MM.1S (cell line): ENCODE measurements at regions not wholly inside any gene's neighbourhood (a gene's known extent, or its start where the extent isn't known, plus 50 kb on each side); places are given as distances from the start of the nearest gene placed in this dataset.

Experiments
- DNase-seq: peaks from one replicate; pipeline ENCODE4 v3.0.0-alpha.2; 2015
- H2AFZ ChIP-seq: fragments of 300-600 bp; sonication (generic); 2 replicates; pipeline ENCODE4 v1.6.0; 2016; ENCODE audit warnings: antibody characterized with exemption, low read length
- H3F3A ChIP-seq: fragments of 300-600 bp; sonication (generic); 2 replicates; pipeline ENCODE4 v1.6.1; 2016; ENCODE audit warnings: mild to moderate bottlenecking, antibody characterized with exemption, low read length, moderate library complexity, mixed read lengths; ENCODE audit not compliant: insufficient read depth
- H3K27ac ChIP-seq: fragments of 300-600 bp; sonication (generic); 2 replicates; pipeline ENCODE4 v1.5.1; 2016; ENCODE audit warnings: mild to moderate bottlenecking, low read length
- H3K27me3 ChIP-seq: fragments of 300-600 bp; sonication (generic); replicated peaks from 2 replicates; pipeline ENCODE4 v1.6.0; 2016; ENCODE audit warnings: low read length; ENCODE audit not compliant: insufficient read depth
- H3K36me3 ChIP-seq: fragments of 300-600 bp; sonication (generic); replicated peaks from 2 replicates; pipeline ENCODE4 v1.6.1; 2016; ENCODE audit warnings: mild to moderate bottlenecking, low read length, mixed read lengths; ENCODE audit not compliant: insufficient read depth
- H3K4me1 ChIP-seq: fragments of 300-600 bp; sonication (generic); 2 replicates; pipeline ENCODE4 v1.6.1; 2016; ENCODE audit warnings: low read length, mixed read lengths
- H3K4me2 ChIP-seq: fragments of 300-600 bp; sonication (generic); 2 replicates; pipeline ENCODE4 v1.6.0; 2016; ENCODE audit warnings: low read depth, low read length
- H3K4me3 ChIP-seq: fragments of 300-600 bp; sonication (generic); 2 replicates; pipeline ENCODE4 v1.5.1; 2016; ENCODE audit warnings: low read length, mixed read lengths
- H3K79me2 ChIP-seq: fragments of 300-600 bp; sonication (generic); 2 replicates; pipeline ENCODE4 v1.6.1; 2016; ENCODE audit warnings: mixed run types, low read length, mixed read lengths
- H3K9ac ChIP-seq: fragments of 300-600 bp; sonication (generic); 2 replicates; pipeline ENCODE4 v1.6.1; 2016; ENCODE audit warnings: low read length, mixed read lengths
- H3K9me2 ChIP-seq: fragments of 300-600 bp; sonication (generic); replicated peaks from 2 replicates; pipeline ENCODE4 v1.6.1; 2016; ENCODE audit warnings: mild to moderate bottlenecking, low read length, mixed read lengths; ENCODE audit not compliant: insufficient read depth
- H3K9me3 ChIP-seq: fragments of 300-600 bp; sonication (generic); replicated peaks from 2 replicates; pipeline ENCODE4 v1.6.1; 2016; ENCODE audit warnings: mild to moderate bottlenecking, low read length, mixed read lengths; ENCODE audit not compliant: insufficient read depth
- H4K20me1 ChIP-seq: fragments of 300-600 bp; sonication (generic); 2 replicates; pipeline ENCODE4 v1.6.1; 2016; ENCODE audit warnings: mild to moderate bottlenecking, low read length, moderate library complexity, mixed read lengths; ENCODE audit not compliant: insufficient read depth
- EZH2 ChIP-seq: fragments of 300-600 bp; sonication (generic); optimal IDR thresholded peaks from 2 replicates; pipeline ENCODE3; 2017; ENCODE audit warnings: low read depth, mild to moderate bottlenecking, antibody characterized with exemption, low read length, mixed read lengths
- EZH2phosphoT487 ChIP-seq: fragments of 300-600 bp; sonication (generic); IDR thresholded peaks from 2 replicates; pipeline ENCODE4 v1.6.1; 2018; ENCODE audit warnings: antibody characterized with exemption, low read length
- TF ChIP-seq, protein P1 (sequence below): fragments of 300-600 bp; sonication (generic); IDR thresholded peaks from 2 replicates; pipeline ENCODE4 v1.5.1; 2016; ENCODE audit warnings: antibody characterized with exemption, low read length, mixed read lengths

DNA sequence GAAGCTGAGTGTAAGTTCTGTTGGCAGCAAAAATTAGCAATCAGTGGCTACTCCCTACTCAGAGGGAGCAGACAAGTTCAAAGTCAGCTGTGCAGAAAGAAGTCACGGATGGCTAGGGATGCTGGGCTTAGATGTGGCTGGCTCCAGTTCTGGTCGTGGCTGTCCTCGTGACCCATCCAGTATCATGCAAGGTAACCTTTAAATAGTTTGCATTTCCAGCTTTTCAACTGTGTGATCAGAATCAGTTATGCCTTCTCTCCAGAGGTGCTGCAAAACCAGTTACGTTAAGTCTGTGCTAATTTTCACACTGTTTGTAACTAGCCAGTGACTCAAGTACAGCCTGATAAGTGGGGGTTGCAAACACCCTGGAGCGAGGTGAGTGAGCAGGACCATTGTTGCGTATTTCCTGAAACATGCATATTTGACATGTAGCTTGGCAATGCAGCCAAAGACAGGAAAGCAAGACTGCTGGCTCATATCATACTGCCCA lies 302.4 kb downstream of the ATPSCKMT start:
- DNase-seq, result no peak
- no peaks in the 10 kb centered on the region for H3K36me3 ChIP-seq
- H3K4me2 ChIP-seq, result no peak overlapping the region
- H4K20me1 ChIP-seq, result no peaks in the 10 kb centered on the region
- no peak for TF ChIP-seq EZH2
- TF ChIP-seq EZH2phosphoT487, result no peak
- TF ChIP-seq, protein P1, sequence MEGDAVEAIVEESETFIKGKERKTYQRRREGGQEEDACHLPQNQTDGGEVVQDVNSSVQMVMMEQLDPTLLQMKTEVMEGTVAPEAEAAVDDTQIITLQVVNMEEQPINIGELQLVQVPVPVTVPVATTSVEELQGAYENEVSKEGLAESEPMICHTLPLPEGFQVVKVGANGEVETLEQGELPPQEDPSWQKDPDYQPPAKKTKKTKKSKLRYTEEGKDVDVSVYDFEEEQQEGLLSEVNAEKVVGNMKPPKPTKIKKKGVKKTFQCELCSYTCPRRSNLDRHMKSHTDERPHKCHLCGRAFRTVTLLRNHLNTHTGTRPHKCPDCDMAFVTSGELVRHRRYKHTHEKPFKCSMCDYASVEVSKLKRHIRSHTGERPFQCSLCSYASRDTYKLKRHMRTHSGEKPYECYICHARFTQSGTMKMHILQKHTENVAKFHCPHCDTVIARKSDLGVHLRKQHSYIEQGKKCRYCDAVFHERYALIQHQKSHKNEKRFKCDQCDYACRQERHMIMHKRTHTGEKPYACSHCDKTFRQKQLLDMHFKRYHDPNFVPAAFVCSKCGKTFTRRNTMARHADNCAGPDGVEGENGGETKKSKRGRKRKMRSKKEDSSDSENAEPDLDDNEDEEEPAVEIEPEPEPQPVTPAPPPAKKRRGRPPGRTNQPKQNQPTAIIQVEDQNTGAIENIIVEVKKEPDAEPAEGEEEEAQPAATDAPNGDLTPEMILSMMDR, result no peak
- no peaks in the 10 kb centered on the region for H3K9me3 ChIP-seq
- H3K27me3 ChIP-seq, result no peaks in the 10 kb centered on the region
- no peak overlapping the region for H2AFZ ChIP-seq
- no peaks in the 10 kb centered on the region for H3F3A ChIP-seq
- no peaks in the 10 kb centered on the region for H3K4me1 ChIP-seq
- H3K9me2 ChIP-seq, result no peaks in the 10 kb centered on the region
- H3K79me2 ChIP-seq, result no peaks in the 10 kb centered on the region
- no peak overlapping the region for H3K9ac ChIP-seq
- H3K27ac ChIP-seq, result no peak overlapping the region
- no peak overlapping the region for H3K4me3 ChIP-seq

DNA sequence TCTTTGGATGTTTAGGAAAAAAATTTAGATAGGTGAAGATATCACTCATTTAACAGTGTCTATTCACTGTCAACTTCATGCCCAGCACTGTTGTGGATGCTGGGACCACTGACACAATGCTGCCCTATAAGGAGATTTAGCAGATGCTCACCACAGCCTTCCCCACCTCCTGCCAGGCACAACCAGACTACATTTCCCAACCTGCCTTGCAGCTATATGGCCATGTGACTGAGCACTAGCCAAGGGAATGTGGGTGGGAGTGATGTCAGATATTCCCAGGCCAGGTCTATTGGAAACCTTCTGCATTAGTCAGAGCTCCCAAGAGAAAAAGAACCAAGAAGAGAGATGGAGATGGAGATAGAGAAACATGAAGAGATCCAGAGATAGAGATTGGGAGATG lies 302.6 kb upstream of the TAS2R1 start:
- H3K4me2 ChIP-seq, result no peak overlapping the region
- TF ChIP-seq EZH2phosphoT487 (no peak), EZH2 (no peak)
- TF ChIP-seq, protein P1, result no peak
- no peak overlapping the region for H3K27ac ChIP-seq
- H2AFZ ChIP-seq, result no peak overlapping the region
- H3K27me3 ChIP-seq, result no peaks in the 10 kb centered on the region
- no peak overlapping the region for H3K4me3 ChIP-seq
- no peaks in the 10 kb centered on the region for H3K4me1 ChIP-seq
- H3K9ac ChIP-seq, result no peak overlapping the region
- H3K36me3 ChIP-seq, result no peaks in the 10 kb centered on the region
- H4K20me1 ChIP-seq, result no peaks in the 10 kb centered on the region
- no peak for DNase-seq
- no peaks in the 10 kb centered on the region for H3K79me2 ChIP-seq
- H3K9me3 ChIP-seq, result no peaks in the 10 kb centered on the region
- H3F3A ChIP-seq, result no peaks in the 10 kb centered on the region
- H3K9me2 ChIP-seq, result no peaks in the 10 kb centered on the region

- no peak for DNase-seq
- Histone ChIP-seq H2AFZ (no peak overlapping the region), H3K9me2 (no peaks in the 10 kb centered on the region), H4K20me1 (no peaks in the 10 kb centered on the region), H3F3A (no peaks in the 10 kb centered on the region), H3K79me2 (no peaks in the 10 kb centered on the region), H3K9ac (no peak overlapping the region), H3K4me1 (no peaks in the 10 kb centered on the region), H3K9me3 (no peaks in the 10 kb centered on the region), H3K4me2 (no peak overlapping the region), H3K36me3 (no peaks in the 10 kb centered on the region), H3K27me3 (no peaks in the 10 kb centered on the region), H3K4me3 (no peak overlapping the region), H3K27ac (no peak overlapping the region)
- TF ChIP-seq EZH2phosphoT487 (no peak), EZH2 (no peak)
- TF ChIP-seq, protein P1, result no peak
These were observed 300.0 kb upstream of the TAS2R1 start for GRCh38 chr5:9930156-9930555.
